Pulmonary artery endothelial cell (primary cell): ENCODE measurements at regions not wholly inside any gene's neighbourhood (a gene's known extent, or its start where the extent isn't known, plus 50 kb on each side); places are given as distances from the start of the nearest gene placed in this dataset.

Experiments used
- DNase-seq: peaks from one replicate; pipeline ENCODE4 v3.0.0-alpha.2; 2011; ENCODE audit warnings: low read depth, low spot score

DNA sequence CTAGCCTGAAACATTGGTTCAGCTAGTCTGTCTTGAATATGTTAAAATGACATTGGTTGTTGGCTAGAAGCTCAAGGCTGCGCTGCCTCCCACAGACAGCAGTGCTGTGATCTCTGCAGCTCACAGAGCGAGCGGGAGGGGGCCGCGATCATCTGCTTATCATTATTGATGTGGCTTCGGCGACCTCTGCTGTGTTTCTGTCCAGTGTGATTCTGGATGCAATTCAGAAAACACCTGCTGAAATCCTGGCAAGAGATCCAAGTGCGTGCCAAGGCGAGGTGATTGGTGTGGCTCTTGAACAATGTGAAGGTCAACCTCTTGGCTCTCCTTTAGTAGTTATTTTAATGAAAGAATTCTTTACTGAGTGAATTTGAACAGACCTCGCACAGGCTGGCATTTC is 142.3 kb upstream of the SASH1 start:
- DNase-seq = no peak

DNA sequence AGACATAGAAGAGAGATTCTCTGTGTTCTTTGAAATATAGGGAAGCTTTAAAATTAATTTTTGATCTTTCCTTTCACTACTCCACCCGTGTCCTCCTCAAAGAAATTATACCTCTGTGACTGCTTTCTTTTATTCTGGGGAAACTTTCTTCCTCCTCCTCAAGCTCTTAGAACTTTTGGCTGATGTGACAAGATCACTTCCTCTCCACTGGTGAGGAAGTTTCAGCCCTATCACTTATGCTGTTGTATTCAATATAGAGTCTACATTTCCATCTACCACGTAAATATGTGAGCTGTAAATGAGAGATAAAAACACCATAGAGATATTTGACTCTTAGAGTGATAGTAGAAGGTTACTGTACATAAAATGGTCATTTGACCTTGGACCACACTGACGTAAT is 141.9 kb upstream of the SASH1 start:
- DNase-seq = no peak

DNA sequence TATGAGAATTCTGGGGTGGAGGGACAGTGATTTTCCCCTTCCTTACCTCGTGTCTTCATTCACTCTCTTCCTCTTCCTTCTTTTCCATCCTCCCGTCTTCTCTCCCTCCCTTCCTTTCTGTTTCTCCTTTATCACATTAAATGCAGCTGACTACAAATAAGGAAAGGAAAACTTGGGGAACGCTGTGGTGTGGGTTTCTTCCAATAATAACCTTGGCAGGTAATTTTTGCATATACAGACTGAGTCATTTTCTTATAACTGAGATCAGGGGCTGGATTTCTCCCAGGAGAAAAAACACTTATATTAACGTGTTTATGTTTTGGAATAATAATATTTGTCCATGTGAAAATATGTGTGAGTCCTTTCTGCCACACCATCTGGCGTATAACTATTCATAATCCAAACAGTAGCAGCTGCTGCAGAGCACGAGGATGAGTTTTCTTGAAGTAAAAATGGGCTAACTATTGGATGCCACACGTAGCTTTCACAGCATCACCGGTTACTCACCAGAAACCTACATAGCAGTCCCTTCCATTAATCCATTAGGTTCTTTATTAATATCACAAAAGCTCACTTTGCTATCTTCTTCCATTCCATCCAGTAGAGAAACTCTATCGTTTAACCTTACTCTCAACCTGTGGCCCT is 139.2 kb upstream of the SASH1 start:
- DNase-seq = no peak

DNA sequence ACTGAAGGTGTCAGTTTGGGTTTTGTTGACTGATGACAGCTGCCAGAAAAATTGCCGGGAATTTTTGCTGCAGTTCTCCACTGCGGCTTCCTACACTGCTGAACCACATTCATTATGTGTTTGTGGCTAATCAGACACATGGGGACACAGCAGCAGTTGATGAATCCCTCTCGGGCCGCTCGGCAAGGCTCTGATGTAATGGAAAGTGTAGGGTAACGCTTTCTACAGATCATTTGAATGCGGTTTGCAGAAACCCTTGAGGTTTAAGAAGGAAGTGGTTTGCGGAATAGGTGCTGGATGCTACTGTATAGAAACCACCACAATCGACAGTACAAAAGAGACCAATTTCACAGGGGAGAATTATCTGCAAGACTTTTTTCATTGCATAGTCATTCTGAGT is 138.7 kb upstream of the SASH1 start:
- DNase-seq = no peak

DNA sequence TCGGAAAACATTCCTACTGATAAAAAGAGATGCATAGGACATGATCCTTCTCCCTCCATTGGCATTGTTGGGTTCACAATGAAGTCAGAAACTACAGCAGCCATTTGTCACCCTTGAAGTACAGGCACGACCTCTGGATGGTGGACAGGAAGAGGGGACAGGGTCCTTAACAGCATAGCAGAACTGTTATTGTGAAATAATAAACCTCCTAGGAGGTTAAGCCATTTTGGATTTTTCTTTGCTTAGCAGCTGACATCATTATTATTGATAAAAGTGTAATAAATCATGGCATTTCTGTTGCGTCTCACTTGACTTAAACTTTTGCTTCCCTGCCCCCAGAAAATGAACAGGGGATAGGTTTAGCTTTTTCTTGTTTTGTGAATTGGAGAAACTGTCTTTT is 134.3 kb upstream of the SASH1 start:
- no peak for DNase-seq

DNA sequence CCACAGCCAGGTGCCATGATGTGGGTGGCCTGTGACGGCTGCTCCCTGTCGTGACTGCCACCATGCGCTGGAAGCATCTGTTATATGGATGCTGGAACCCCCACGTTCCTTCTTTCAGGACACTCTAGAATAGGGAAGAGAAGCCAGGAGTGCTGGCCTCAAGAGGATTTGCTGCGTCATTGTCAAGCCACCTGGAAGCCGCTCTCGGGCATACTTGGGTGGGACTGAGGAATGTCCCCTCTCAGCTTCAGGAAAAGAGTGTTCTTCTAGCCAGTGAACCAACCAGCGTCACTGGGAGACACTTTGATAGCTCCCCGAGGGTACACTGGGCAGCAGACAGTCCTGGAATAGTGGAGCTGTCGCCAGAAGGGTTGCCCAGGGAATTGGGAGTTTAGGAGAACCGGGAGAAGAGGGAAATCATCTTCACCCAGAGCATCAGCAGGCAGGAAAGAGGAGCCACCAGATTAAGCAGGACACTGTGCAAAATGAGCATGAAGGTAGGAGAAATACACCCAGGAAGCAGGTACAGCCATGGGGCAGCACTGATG is 130.8 kb upstream of the SASH1 start:
- DNase-seq = no peak

DNA sequence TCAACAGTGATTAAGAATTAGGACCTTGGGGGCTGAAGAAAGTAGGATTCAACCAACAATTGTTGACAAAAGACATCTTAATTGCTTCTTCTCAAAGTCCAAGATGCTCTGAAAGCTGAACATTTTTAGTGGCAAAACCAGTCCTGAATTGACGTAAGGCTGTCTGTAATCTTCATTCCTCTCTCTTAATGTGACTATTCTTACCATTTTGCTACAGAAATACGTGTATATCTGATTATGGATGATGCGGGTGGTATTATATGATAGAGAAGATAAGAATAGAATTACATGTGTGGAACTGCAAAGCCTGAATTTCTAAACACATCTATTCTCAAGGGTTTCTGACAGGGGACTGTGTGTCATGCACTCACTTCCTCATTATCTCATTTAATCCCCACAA is 130.3 kb upstream of the SASH1 start:
- no peak for DNase-seq

DNA sequence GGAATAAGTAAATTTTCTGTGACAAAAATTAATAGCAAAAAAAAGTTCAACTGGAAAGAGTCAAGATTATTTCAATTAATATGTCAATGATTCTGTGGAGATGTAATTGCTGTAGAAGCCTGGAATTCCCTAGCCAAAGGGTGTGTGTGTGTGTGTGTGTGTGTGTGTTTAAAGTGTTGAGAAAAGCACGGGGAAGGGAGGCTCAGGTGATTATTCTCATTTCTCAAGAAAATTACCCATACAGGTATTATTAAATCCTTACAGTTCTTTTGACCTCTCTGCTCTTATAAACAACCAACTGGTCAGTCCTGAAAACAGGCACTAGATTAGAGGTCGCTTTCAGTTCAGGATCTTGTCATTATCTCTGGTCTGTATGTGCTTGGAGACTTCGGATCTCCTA is 129.3 kb upstream of the SASH1 start:
- no peak for DNase-seq

DNA sequence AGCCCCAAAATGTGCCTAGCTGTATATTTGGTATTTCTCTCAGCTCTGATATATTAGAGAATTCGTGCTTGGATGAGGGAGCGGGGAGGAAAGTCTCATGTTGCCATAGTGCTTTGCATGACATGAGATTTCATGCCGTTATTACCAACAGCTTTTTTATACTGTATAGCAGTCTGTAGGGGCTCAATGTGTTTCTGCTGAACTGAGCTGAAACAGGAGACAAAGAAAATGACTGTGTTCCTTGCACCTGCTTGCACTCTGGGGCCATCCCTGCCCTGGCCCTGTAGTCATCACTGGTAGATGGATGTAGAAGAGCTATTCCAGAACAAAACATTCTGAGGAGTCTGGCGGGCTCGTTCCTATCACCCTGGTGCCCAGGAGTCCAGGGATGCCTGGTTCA is 128.0 kb upstream of the SASH1 start:
- DNase-seq = no peak

DNA sequence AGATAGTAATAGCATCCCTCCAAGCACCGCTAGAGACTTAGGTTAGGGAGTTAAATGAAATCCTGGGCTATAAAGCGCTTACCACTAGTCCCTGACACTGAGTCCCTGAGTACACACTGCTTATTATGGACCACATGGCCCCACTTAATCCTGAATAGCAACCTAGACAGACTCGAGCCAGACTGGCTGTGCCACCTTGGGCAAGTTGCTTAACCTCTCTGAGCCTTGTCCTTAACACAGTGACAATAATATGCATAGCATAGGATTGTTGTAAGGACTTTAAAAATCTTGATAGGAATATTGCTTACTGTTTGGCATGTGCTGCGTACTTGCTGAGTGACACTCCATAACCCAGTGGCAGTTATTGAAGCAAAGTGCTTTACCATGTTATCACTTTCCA is 125.6 kb upstream of the SASH1 start:
- DNase-seq = no peak

DNA sequence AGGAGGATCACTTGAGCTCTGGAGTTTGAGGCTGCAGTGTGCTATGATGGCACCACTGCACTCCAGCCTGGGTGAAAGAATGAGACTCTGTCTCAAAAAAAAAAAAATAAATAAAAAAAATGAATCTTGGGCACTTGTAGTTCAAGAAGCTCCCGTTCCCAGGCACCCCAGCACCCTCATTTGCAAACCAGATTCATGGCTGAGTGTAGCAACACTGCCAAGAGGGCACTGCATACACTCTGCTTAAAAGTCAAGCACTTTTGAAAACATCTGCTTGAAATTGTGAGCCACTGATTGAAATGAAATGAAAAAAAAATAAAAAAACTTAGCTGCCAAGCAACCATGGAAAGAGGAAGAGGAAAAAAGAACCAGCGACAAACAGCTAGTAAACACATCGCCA is 124.7 kb upstream of the SASH1 start:
- DNase-seq = no peak

DNA sequence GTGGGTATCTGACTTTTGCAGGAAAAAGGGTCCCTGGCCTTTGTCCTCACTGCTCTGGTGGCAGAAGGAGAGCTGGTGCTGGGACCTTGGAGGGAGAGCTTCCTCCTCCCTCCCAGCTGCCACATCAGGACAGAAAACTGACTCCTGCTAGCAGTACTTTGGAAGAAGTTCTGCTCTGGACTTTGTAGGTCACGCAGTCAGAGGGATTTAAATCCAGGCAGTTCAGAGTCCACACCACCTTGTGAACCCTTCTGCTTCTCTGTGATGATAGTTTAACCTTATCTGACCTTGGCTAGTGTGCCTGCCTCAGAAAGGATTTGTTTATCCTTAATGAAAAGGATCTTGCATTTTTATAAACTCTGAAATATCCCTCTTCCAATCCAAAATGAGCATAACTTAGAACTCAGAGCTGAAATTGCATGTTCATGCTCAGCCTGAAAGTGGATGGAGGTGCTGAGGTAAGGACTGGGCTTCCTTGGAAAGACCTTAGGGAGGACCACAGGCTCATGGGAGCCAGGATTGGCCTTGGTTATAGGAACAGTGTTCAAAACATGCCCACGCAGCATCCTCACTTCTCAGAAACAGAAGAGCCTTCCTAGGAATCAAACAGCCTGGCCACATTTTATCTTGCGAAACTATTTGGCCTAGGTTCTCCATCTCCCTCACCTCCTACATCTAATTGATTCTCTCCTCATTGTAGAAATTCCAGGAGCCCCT is 123.9 kb upstream of the SASH1 start:
- no peak for DNase-seq

DNA sequence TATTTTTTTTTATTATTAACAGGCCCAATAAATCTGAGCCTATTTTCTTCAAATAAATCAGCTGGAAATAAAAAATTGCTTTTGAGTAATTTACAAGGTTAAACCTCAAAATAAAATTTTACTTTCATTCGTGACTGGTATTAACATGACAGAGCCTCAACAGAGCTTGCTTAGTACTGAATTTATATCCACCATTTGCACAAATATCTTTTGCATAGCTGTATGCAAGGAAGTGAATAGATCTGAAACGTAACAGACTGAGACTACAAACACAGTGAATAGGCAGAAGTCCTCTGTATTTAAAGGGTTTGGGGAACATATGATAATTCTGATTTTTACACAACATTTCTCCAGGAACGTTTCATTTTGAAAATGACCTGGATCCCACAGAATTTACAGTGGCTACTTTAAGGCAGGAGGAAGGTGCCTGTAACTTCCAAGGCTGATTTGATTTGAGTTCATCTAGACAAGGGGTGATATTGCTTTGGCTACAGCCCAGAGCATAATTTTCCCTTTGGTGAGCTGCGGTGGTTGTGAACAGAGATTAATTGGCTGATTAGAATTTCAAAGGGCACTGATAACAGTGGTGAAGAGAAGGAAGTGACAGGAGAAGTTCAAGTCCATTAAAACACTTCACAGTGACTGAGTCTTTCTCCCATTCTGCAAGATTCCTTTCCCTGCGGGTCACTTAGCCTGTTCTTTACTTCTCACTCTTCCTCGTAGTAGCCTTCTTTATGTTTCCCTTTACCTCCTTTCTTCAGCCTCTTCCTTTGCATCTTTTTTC is 121.2 kb upstream of the SASH1 start:
- DNase-seq = no peak

DNA sequence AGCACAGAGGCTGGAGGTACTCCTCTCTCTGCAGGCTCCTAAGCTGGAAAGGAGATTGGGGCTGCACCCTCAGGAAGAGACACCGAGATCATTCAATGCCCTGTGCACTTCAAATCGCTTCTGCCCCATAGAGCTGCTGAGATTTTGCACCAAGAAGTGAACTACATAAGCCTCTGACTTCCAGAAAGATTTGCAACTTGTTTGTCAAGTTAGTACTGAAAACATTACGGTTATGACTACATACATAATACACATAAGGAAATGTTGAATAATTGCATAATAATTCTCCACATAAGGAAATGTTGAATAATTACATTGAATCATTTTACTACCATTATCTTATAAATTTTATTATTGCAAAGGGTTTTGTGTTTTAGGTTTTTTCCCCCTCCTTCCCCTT is 120.3 kb upstream of the SASH1 start:
- no peak for DNase-seq

DNA sequence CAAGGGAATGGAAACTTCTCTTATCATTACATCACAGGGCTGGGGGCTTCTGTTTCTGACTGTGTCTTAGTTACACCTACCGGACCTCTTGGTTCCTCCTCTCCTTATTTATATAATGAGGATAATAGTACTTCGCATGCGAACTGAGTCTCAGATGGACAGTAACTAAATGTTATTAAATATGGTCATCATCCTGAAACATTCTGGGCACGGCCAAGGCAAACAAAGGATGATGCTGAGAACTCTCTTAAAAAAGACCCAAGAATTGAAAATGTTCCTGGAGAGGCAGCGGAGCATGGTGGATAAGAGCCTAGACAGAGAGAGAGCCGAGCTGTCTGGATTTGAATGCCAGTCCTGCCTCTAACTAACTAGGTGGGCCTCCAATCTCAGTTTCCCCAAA is 119.8 kb upstream of the SASH1 start:
- DNase-seq = no peak

DNA sequence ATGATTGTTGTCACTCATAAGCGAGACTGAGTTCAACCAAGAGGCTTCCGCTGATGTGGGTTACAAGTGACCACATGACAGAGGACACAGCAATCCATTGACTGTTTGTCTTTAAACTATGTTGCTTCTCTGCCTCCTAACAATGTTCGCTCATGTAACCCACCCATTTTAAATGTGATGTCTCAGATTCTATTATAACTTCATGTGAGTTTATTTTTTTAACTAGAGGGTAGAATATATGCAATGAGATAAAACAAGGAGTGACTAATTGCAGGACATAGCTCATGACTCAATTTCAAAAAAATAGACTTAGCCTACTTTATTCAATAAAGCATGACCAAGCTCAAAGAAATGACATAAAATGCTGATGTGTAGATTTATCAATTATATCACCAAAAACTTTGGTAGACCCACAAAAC is 119.2 kb upstream of the SASH1 start:
- no peak for DNase-seq

DNA sequence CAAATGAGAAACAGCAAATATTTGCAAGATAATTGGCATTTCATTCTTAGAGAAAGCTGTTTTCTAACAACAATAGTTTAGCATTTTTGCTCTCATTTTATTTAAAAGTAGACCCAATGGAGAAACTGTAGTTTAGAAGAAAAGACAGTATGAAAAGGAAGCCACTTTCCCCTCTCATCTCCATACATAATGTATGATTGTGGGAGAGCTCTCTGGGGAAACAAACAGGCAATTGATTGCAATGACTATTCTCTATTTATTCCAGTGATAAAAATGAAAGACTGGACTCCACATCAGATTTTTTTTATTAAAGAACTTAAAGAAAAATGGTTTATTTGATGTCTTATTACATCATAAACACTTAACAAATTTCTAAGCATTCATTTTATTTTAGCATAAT is 116.8 kb upstream of the SASH1 start:
- no peak for DNase-seq

DNA sequence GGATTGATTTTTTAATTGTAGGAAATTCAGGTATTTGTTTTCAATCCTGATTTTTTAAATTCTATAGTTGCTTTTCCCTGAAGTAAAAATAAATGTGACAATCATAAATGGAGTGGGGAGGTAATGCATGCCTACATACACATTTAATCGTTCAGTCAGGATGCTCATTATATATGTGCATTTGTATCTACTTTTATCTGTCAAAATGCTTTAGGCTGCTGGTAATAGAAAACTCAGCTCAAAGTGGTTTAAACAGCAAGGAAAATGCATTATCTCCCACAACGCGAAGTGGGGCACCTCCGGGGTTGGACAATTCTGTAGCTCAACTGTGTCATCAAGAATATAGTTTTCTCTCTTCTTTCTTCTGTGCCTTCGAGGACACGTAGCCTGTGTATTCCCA is 116.4 kb upstream of the SASH1 start:
- no peak for DNase-seq

DNA sequence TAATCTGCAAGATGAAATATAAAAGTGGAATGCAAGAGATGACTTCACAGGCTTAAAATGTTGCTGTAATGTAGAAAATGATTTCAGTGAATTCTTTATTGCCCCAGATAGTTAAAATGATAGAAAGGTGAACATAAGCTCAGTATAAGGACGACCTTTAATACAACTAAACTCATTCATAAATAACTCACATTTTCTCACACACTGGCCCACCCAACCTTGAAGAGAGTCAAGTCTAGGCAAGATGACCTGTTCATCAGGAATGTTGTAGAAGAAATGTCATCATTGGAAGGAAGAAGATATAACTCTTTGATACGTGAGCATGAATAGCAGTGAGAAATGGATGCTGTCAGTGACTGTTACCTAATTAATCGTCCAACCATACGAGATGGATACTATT is 111.1 kb upstream of the SASH1 start:
- no peak for DNase-seq

DNA sequence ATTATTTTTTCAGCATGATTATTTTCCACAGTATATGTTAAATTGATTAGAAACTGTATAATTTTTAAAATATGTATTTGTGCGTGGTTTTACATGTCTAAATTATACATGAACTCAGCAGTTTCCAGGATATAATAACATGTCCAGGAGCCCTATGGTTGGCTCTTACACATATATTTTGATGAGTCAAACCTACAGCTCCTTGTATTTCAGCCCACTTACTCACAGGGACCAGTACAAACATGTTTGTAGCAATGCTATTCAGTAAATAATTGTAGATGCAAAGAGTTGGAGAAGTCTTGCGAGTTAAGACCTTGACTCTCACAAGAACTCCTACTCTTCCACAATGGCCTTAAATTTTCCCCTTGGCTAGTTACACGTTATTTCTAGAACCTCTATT is 107.2 kb upstream of the SASH1 start:
- no peak for DNase-seq

DNA sequence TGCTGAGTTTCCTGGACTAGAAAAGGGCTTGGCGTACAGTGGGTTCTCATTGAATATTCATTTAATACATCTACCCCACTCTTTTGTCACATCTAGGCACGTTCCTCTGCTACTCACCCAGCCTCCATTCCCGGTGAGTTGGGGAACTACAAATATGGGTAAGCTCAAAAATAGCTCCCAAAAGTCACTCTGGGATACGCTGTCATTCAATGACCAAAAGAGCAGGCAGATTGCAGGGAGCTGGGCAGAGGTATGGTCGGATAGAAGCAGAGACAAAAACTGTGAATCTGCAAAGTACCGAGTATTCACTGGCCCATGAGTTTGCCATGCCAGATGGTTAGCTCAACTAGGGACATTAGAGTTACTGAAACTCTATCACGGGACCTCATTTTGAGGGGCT is 103.9 kb upstream of the SASH1 start:
- DNase-seq = no peak

DNA sequence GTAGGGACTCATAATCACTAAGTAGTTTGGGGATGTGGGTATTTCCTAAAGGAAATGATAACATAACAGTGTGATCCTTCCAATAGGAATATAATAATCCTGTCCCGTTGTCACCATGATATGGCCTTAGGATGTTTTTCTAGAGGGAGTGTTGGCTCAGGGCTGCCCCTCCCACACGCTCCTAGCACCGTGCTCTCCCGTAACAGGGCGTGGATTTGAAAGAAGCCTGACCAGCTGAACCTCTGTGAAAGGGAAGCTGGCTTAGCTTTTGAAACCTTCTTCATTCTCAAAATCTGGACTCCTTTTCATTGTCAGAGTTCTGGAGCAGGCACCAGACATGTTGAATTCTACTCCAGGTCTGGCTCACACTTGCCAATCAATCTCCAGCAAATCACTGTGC is 103.4 kb upstream of the SASH1 start:
- DNase-seq = no peak
